ENCODE measurements at regions not wholly inside any gene's neighbourhood (a gene's known extent, or its start where the extent isn't known, plus 50 kb on each side); places are given as distances from the start of the nearest gene placed in this dataset.

DNA sequence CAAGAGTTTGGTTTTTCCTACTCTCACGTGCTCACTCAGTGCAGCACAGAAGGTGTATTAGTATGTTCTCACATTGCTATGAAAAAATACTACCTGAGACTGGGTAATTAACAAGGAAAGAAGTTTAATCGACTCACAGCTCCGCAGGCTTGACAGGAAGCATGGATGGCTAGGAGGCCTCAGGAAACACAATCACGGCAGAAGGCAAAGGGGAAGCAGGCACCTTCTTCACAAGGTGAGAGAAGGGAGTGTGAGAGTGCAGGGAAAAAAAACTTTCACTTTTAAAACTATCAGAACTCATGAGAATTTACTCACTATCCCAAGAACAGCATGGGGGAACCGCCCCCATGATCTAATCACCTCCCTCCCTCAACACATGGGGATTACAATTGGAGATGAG, 185.8 kb upstream of the TMPO start:
- H3K27me3 ChIP-seq (replicated peaks in 1 of 7) = no peaks in the 10 kb centered on the region
- H3K27ac ChIP-seq = no peak overlapping the region
- H3K36me3 ChIP-seq = no peaks in the 10 kb centered on the region
- 41 to 59% (median 54%) methylated on average over 5 of the region's 5 CpGs for WGBS, 5 donors
- TF ChIP-seq POLR2AphosphoS5 (IDR thresholded peaks at IDR 0.05) (no peak), POLR2A (IDR thresholded peaks at IDR 0.05) (no peak)
- TF ChIP-seq, protein P1, sequence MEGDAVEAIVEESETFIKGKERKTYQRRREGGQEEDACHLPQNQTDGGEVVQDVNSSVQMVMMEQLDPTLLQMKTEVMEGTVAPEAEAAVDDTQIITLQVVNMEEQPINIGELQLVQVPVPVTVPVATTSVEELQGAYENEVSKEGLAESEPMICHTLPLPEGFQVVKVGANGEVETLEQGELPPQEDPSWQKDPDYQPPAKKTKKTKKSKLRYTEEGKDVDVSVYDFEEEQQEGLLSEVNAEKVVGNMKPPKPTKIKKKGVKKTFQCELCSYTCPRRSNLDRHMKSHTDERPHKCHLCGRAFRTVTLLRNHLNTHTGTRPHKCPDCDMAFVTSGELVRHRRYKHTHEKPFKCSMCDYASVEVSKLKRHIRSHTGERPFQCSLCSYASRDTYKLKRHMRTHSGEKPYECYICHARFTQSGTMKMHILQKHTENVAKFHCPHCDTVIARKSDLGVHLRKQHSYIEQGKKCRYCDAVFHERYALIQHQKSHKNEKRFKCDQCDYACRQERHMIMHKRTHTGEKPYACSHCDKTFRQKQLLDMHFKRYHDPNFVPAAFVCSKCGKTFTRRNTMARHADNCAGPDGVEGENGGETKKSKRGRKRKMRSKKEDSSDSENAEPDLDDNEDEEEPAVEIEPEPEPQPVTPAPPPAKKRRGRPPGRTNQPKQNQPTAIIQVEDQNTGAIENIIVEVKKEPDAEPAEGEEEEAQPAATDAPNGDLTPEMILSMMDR (IDR thresholded peaks at IDR 0.05 in 8 of 11, conservative IDR thresholded peaks at IDR 0.05 in 3 of 11) = no peak
- H3K4me3 ChIP-seq = no peak overlapping the region
- H3K4me1 ChIP-seq = no peaks in the 10 kb centered on the region
- DNase-seq = no peak
- intact Hi-C loops (cut with DNase I; ENCODE audit: low total_unique reads) = no loop called here
- no peaks in the 10 kb centered on the region for H3K9me3 ChIP-seq

DNA sequence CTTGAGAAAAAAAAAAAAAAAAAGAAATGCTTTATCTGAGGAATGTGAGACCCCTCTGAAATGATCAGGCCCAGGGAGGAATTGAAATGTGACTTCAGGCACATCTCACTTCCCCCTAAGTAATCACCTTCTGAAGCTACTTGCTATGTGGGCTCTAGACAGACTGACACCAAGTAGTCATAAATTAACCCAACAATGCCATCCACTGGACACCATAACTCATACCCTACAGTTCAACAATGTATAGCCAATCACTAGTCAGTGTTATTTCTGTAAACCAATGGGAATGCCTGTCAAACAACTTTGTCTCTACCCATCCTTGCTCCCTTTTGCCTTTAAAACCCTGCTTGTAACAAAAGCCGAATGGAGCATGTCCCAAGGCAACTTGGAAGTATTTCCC, 182.7 kb upstream of the TMPO start:
- H3K9me3 ChIP-seq = no peaks in the 10 kb centered on the region
- peaks cover 0 to 4% (median 0%) of the 10 kb centered on the region in 7 donors for H3K27me3 ChIP-seq (replicated peaks in 1 of 7)
- WGBS, 5 donors = 83 to 100% (median 92%) methylated on average over 1 of the region's 1 CpG
- no peak for DNase-seq
- intact Hi-C loops (cut with DNase I; ENCODE audit: low total_unique reads) = no loop called here
- no peak for TF ChIP-seq POLR2A (IDR thresholded peaks at IDR 0.05)
- no peak for TF ChIP-seq POLR2AphosphoS5 (IDR thresholded peaks at IDR 0.05)
- TF ChIP-seq, protein P1 (IDR thresholded peaks at IDR 0.05 in 8 of 11, conservative IDR thresholded peaks at IDR 0.05 in 3 of 11) = no peak
- no peaks in the 10 kb centered on the region for H3K4me1 ChIP-seq
- H3K4me3 ChIP-seq = no peak overlapping the region
- H3K36me3 ChIP-seq = no peaks in the 10 kb centered on the region
- H3K27ac ChIP-seq = no peak overlapping the region

DNA sequence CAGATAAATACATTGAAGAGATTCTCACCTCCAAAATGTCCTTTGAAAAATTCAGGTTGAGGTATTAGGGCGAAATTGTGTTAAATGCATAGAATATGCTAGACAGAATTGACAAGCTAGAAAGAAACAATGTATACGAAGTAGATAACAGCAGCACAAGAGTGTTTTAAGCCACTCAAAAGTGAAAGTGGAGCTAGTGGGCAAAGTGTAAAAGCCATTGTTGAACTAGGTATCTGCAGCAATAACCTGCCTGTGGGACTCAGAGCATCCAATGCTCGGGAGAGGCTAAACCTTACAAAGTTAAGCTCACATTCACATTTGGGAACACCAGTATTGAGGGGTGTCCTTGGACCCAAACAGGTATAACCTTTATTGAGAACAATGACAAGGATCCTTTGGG, 180.6 kb upstream of the TMPO start:
- no peak for DNase-seq
- no peak overlapping the region for H3K27ac ChIP-seq
- H3K9me3 ChIP-seq = no peaks in the 10 kb centered on the region
- WGBS, 5 donors = 80 to 89% (median 84%) methylated on average over 3 of the region's 3 CpGs
- intact Hi-C loops (cut with DNase I; ENCODE audit: low total_unique reads) = no loop called here
- no peak overlapping the region for H3K4me3 ChIP-seq
- H3K36me3 ChIP-seq = no peaks in the 10 kb centered on the region
- peaks cover 0 to 4% (median 0%) of the 10 kb centered on the region in 7 donors for H3K27me3 ChIP-seq (replicated peaks in 1 of 7)
- TF ChIP-seq, protein P1 (IDR thresholded peaks at IDR 0.05 in 8 of 11, conservative IDR thresholded peaks at IDR 0.05 in 3 of 11) = no peak
- no peak for TF ChIP-seq POLR2AphosphoS5 (IDR thresholded peaks at IDR 0.05)
- TF ChIP-seq POLR2A (IDR thresholded peaks at IDR 0.05) = no peak
- no peaks in the 10 kb centered on the region for H3K4me1 ChIP-seq

DNA sequence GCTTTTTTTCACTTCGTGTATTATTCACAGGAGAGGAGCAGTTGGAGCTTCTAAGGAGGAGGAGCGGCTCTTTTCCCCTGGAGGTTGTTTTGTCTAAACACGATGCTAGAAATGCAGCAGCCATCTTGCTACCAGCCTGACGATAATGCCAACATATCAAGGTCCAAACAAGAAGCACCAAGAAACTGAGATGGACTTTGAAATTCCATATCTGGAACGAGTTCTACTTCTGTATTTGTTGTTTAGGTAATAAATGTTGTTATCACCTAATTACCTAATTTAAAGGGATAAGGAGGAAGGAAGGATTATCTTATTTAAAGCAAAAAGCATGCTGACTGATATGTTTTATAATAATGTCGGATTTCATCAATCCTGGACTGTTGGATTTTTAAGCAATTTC, 174.4 kb upstream of the TMPO start:
- Histone ChIP-seq H3K27ac (no peak overlapping the region), H3K9me3 (no peaks in the 10 kb centered on the region), H3K4me3 (no peak overlapping the region), H3K27me3 (replicated peaks in 1 of 7) (peaks cover 0 to 4% (median 0%) of the 10 kb centered on the region in 7 donors), H3K36me3 (no peaks in the 10 kb centered on the region), H3K4me1 (no peaks in the 10 kb centered on the region)
- WGBS, 5 donors = 73 to 88% (median 82%) methylated on average over 6 of the region's 6 CpGs
- intact Hi-C loops (cut with DNase I; ENCODE audit: low total_unique reads) = no loop called here
- no peak for DNase-seq
- TF ChIP-seq, protein P1 (IDR thresholded peaks at IDR 0.05 in 8 of 11, conservative IDR thresholded peaks at IDR 0.05 in 3 of 11) = no peak
- TF ChIP-seq POLR2A (IDR thresholded peaks at IDR 0.05) (no peak), POLR2AphosphoS5 (IDR thresholded peaks at IDR 0.05) (no peak)

All from spleen (tissue), 11 donors.